ENCODE measurements at regions not wholly inside any gene's neighbourhood (a gene's known extent, or its start where the extent isn't known, plus 50 kb on each side); places are given as distances from the start of the nearest gene placed in this dataset.

DNA sequence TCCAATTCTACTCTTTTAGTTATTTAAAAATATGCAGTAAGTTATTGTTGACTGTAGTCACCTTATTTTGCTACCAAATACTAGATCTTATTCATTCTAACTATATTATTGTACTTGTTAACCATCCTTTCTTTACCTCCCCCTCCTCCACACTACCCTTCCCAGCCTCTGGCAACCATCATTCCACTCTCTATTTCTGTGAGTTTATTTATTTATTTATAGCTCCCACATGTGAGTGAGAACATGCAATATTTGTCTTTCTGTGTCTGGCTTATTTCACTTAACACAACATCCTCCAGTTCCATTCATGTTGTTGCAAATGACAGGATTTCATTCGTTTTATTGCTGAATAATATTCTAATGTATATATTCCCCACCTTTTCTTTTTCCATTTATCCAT, 115.8 kb downstream of the TSEN15 start:
- no peak overlapping the region for H4K91ac ChIP-seq (ENCODE audit: insufficient read length, low read depth, low read length)
- H2BK20ac ChIP-seq (ENCODE audit: low read depth, low read length, poor library complexity, severe bottlenecking) = no peak overlapping the region
- H4K20me1 ChIP-seq (ENCODE audit: control insufficient read depth, insufficient read depth, insufficient read length) = no peaks in the 10 kb centered on the region
- H2BK12ac ChIP-seq (ENCODE audit: insufficient read length, low read depth, low read length) = no peak overlapping the region
- H3K23ac ChIP-seq (ENCODE audit: insufficient read length, low read depth, low read length) = no peak overlapping the region
- DNase-seq = no peak
- no peak overlapping the region for H3T11ph ChIP-seq (ENCODE audit: low read length)
- H3K4me2 ChIP-seq (ENCODE audit: insufficient read depth, insufficient read length, low read length) = no peak overlapping the region
- H3K27me3 ChIP-seq (ENCODE audit: insufficient read depth, low read length) = no peaks in the 10 kb centered on the region
- TF ChIP-seq, protein P1, sequence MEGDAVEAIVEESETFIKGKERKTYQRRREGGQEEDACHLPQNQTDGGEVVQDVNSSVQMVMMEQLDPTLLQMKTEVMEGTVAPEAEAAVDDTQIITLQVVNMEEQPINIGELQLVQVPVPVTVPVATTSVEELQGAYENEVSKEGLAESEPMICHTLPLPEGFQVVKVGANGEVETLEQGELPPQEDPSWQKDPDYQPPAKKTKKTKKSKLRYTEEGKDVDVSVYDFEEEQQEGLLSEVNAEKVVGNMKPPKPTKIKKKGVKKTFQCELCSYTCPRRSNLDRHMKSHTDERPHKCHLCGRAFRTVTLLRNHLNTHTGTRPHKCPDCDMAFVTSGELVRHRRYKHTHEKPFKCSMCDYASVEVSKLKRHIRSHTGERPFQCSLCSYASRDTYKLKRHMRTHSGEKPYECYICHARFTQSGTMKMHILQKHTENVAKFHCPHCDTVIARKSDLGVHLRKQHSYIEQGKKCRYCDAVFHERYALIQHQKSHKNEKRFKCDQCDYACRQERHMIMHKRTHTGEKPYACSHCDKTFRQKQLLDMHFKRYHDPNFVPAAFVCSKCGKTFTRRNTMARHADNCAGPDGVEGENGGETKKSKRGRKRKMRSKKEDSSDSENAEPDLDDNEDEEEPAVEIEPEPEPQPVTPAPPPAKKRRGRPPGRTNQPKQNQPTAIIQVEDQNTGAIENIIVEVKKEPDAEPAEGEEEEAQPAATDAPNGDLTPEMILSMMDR (conservative IDR thresholded peaks at IDR 0.05) = no peak
- H3K4me1 ChIP-seq (ENCODE audit: insufficient read depth, low read length) = no peaks in the 10 kb centered on the region
- no peak overlapping the region for H4K8ac ChIP-seq (replicated peaks; ENCODE audit: insufficient read length, low read depth, low read length)
- H3K14ac ChIP-seq (ENCODE audit: insufficient read depth, low read length) = no peak overlapping the region
- Mint-ChIP-seq H3K4me1 (no peaks in the 10 kb centered on the region), H3K36me3 (ENCODE audit: insufficient read depth in 1 of 3, low read depth in 3 of 3) (no peaks in the 10 kb centered on the region), H3K27me3 (ENCODE audit: low read depth) (no peaks in the 10 kb centered on the region), H3K9me3 (no peaks in the 10 kb centered on the region), H3K27ac (no peak overlapping the region), H3K4me3 (no peak overlapping the region)
- H3K56ac ChIP-seq (ENCODE audit: insufficient read length, low read depth, low read length) = no peak overlapping the region
- H2BK15ac ChIP-seq (ENCODE audit: low read depth, low read length) = no peak overlapping the region
- H3K9me3 ChIP-seq (ENCODE audit: control insufficient read depth, low read depth, low read length) = no peaks in the 10 kb centered on the region
- no peak overlapping the region for H2BK5ac ChIP-seq (ENCODE audit: insufficient read length, low read length)
- H3K4ac ChIP-seq (ENCODE audit: low read depth, low read length) = no peak overlapping the region
- no peak overlapping the region for H3K27ac ChIP-seq (ENCODE audit: insufficient read length, low read depth, low read length)
- no peaks in the 10 kb centered on the region for H3K23me2 ChIP-seq (ENCODE audit: insufficient read length, low read depth, low read length, poor library complexity, severe bottlenecking)
- H2AFZ ChIP-seq (ENCODE audit: low read length) = no peak overlapping the region
- H3K9ac ChIP-seq (ENCODE audit: extremely low read depth, insufficient read length, low read length) = no peak overlapping the region
- H3K18ac ChIP-seq (ENCODE audit: insufficient read length, low read depth, low read length) = no peak overlapping the region
- H4K5ac ChIP-seq (ENCODE audit: insufficient read length, low read depth, low read length) = no peak overlapping the region
- no peaks in the 10 kb centered on the region for H3K79me1 ChIP-seq (ENCODE audit: insufficient read depth, low read depth, low read length, poor library complexity, severe bottlenecking)
- no peaks in the 10 kb centered on the region for H3K79me2 ChIP-seq (ENCODE audit: insufficient read depth, low read length)
- no peak overlapping the region for H2BK120ac ChIP-seq (ENCODE audit: low read depth, low read length, poor library complexity, severe bottlenecking)
- no CpG with 5 or more reads among the region's 1 CpG for WGBS (ENCODE audit: extremely low coverage, insufficient read length, low lambda C conversion rate)
- no peak overlapping the region for H2AK5ac ChIP-seq (ENCODE audit: insufficient read length, low read length)
